ENCODE measurements at regions not wholly inside any gene's neighbourhood (a gene's known extent, or its start where the extent isn't known, plus 50 kb on each side); places are given as distances from the start of the nearest gene placed in this dataset.

- TF ChIP-seq CTCF (IDR thresholded peaks at IDR 0.05) (no peak), EZH2 (IDR thresholded peaks at IDR 0.05; ENCODE audit: borderline replicate concordance, insufficient read depth, low read depth, low read length, poor library complexity, severe bottlenecking) (no peak)
These were observed 64.8 kb upstream of the WNT4 start for GRCh38 chr1:22207511-22208267.
